ENCODE measurements at regions not wholly inside any gene's neighbourhood (a gene's known extent, or its start where the extent isn't known, plus 50 kb on each side); places are given as distances from the start of the nearest gene placed in this dataset.

GRCh38 chr5:8408258-8408657 lies 539.3 kb downstream of the MTRR start:
- no peak overlapping the region for H3K4me3 ChIP-seq (ENCODE audit: low read length)
- 87% methylated on average over 2 of the region's 2 CpGs; no CpG with 5 or more reads in 1 of the 2 experiments for WGBS, 2 experiments (ENCODE audit: insufficient coverage in 1 of 2, insufficient read length in 1 of 2)
- H3K36me3 ChIP-seq (ENCODE audit: control insufficient read depth, insufficient read depth, low read length) = no peaks in the 10 kb centered on the region
- no peaks in the 10 kb centered on the region for H3K4me1 ChIP-seq (ENCODE audit: control insufficient read depth, insufficient read depth, low read length)
- no peaks in the 10 kb centered on the region for H3K36me3 Mint-ChIP-seq (ENCODE audit: low read depth)
- no peaks in the 10 kb centered on the region for H3K27me3 ChIP-seq (ENCODE audit: control insufficient read depth, insufficient read depth, low read length, poor library complexity, severe bottlenecking)
- H3K27ac ChIP-seq (ENCODE audit: low read depth, low read length) = no peak overlapping the region
- no peaks in the 10 kb centered on the region for H3K9me3 ChIP-seq (ENCODE audit: control insufficient read depth, low read length)
- no peak for DNase-seq
- TF ChIP-seq CTCF (conservative IDR thresholded peaks at IDR 0.05) = no peak
- no peak overlapping the region for H3K9ac ChIP-seq (ENCODE audit: extremely low read depth, low read length, poor library complexity, severe bottlenecking)
- no peak overlapping the region for H3K4me3 Mint-ChIP-seq
- no peaks in the 10 kb centered on the region for H3K27me3 Mint-ChIP-seq (ENCODE audit: insufficient read depth)
- no peaks in the 10 kb centered on the region for H3K9me3 Mint-ChIP-seq
- H3K4me1 Mint-ChIP-seq = no peaks in the 10 kb centered on the region
- H3K27ac Mint-ChIP-seq = no peak overlapping the region

GRCh38 chr5:8410618-8411017 lies 541.7 kb downstream of the MTRR start:
- Mint-ChIP-seq H3K27me3 (ENCODE audit: insufficient read depth) (no peaks in the 10 kb centered on the region), H3K36me3 (ENCODE audit: low read depth) (no peaks in the 10 kb centered on the region)
- no peak for TF ChIP-seq CTCF (conservative IDR thresholded peaks at IDR 0.05)

GRCh38 chr5:8413975-8414374 lies 545.0 kb downstream of the MTRR start:
- Mint-ChIP-seq H3K36me3 (ENCODE audit: low read depth) (no peaks in the 10 kb centered on the region), H3K27me3 (ENCODE audit: insufficient read depth) (no peaks in the 10 kb centered on the region), H3K4me3 (no peak overlapping the region), H3K27ac (no peak overlapping the region), H3K9me3 (no peaks in the 10 kb centered on the region), H3K4me1 (peaks cover 3% of the 10 kb centered on the region)
- no peak for TF ChIP-seq CTCF (conservative IDR thresholded peaks at IDR 0.05)
- H3K36me3 ChIP-seq (ENCODE audit: control insufficient read depth, insufficient read depth, low read length) = no peaks in the 10 kb centered on the region
- WGBS, 2 experiments (ENCODE audit: insufficient coverage in 1 of 2, insufficient read length in 1 of 2) = 78 to 90% methylated on average over 4 to 6 of the region's 7 CpGs
- H3K4me3 ChIP-seq (ENCODE audit: low read length) = no peak overlapping the region
- no peaks in the 10 kb centered on the region for H3K27me3 ChIP-seq (ENCODE audit: control insufficient read depth, insufficient read depth, low read length, poor library complexity, severe bottlenecking)
- H3K9ac ChIP-seq (ENCODE audit: extremely low read depth, low read length, poor library complexity, severe bottlenecking) = no peak overlapping the region
- no peaks in the 10 kb centered on the region for H3K9me3 ChIP-seq (ENCODE audit: control insufficient read depth, low read length)
- H3K4me1 ChIP-seq (ENCODE audit: control insufficient read depth, insufficient read depth, low read length) = no peaks in the 10 kb centered on the region
- H3K27ac ChIP-seq (ENCODE audit: low read depth, low read length) = no peak overlapping the region
- no peak for DNase-seq

More at GRCh38 chr5:8410618-8411017, 541.7 kb downstream of the MTRR start:
- Histone ChIP-seq H3K4me1 (ENCODE audit: control insufficient read depth, insufficient read depth, low read length) (no peaks in the 10 kb centered on the region), H3K36me3 (ENCODE audit: control insufficient read depth, insufficient read depth, low read length) (no peaks in the 10 kb centered on the region), H3K4me3 (ENCODE audit: low read length) (no peak overlapping the region), H3K9ac (ENCODE audit: extremely low read depth, low read length, poor library complexity, severe bottlenecking) (no peak overlapping the region), H3K27ac (ENCODE audit: low read depth, low read length) (no peak overlapping the region), H3K9me3 (ENCODE audit: control insufficient read depth, low read length) (no peaks in the 10 kb centered on the region), H3K27me3 (ENCODE audit: control insufficient read depth, insufficient read depth, low read length, poor library complexity, severe bottlenecking) (no peaks in the 10 kb centered on the region)
- Mint-ChIP-seq H3K4me3 (no peak overlapping the region), H3K4me1 (no peaks in the 10 kb centered on the region), H3K9me3 (no peaks in the 10 kb centered on the region), H3K27ac (no peak overlapping the region)
- no peak for DNase-seq
- 63 to 69% methylated on average over 3 to 4 of the region's 4 CpGs for WGBS, 2 experiments (ENCODE audit: insufficient coverage in 1 of 2, insufficient read length in 1 of 2)

All from endodermal cell (in vitro differentiated cells).